MCF 10A (cell line): ENCODE measurements at regions not wholly inside any gene's neighbourhood (a gene's known extent, or its start where the extent isn't known, plus 50 kb on each side); places are given as distances from the start of the nearest gene placed in this dataset.

ENCODE experiments used
- BruUV-seq: library from RNA; stranded (reverse); fragments of 400-500 nt; replicated peaks from 2 replicates; lab custom pipeline; 2021; lab: Mats Ljungman, UMichigan
- CTCF ChIA-PET: fragments of 300-600 bp; sonication (Branson Sonifier 250); formaldehyde crosslinking; extraction: SDS; loops from one replicate; lab custom pipeline; 2021; ENCODE audit warnings: antibody characterized with exemption, inconsistent platforms; lab: Yijun Ruan, JAX
- POLR2A ChIA-PET: fragments of 300-600, 350-650 bp; sonication (Branson Sonifier 250); formaldehyde crosslinking; extraction: SDS; loops from one replicate; lab custom pipeline; 2020; ENCODE audit warnings: antibody characterized with exemption, inconsistent platforms; lab: Yijun Ruan, JAX
- DNase-seq: peaks from one replicate; pipeline ENCODE4 v3.0.0-alpha.2; 2018; ENCODE audit not compliant: unreplicated experiment
- H3K27ac Mint-ChIP-seq: one replicate; pipeline ENCODE4 v1.8.0; 2022; ENCODE audit warnings: mild to moderate bottlenecking, low read depth, mixed read lengths; ENCODE audit not compliant: unreplicated experiment
- H3K27me3 Mint-ChIP-seq: one replicate; pipeline ENCODE4 v1.8.0; 2022; ENCODE audit warnings: mixed read lengths; ENCODE audit not compliant: insufficient read depth, unreplicated experiment
- H3K36me3 Mint-ChIP-seq: one replicate; pipeline ENCODE4 v1.8.0; 2022; ENCODE audit warnings: mild to moderate bottlenecking, moderate library complexity, mixed read lengths; ENCODE audit not compliant: insufficient read depth, unreplicated experiment
- H3K4me1 Mint-ChIP-seq: one replicate; pipeline ENCODE4 v1.8.0; 2022; ENCODE audit warnings: mixed read lengths; ENCODE audit not compliant: insufficient read depth, unreplicated experiment
- H3K4me3 Mint-ChIP-seq: one replicate; pipeline ENCODE4 v1.8.0; 2022; ENCODE audit warnings: mild to moderate bottlenecking, moderate library complexity, mixed read lengths; ENCODE audit not compliant: unreplicated experiment
- H3K9me3 Mint-ChIP-seq: one replicate; pipeline ENCODE4 v1.8.0; 2022; ENCODE audit warnings: mixed read lengths; ENCODE audit not compliant: unreplicated experiment
- CTCF ChIP-seq: fragments of 200-600 bp; IDR thresholded peaks from one replicate; pipeline ENCODE4 v1.8.0; 2022; ENCODE audit warnings: antibody characterized with exemption, mild to moderate bottlenecking; ENCODE audit not compliant: unreplicated experiment
- intact Hi-C: fragments of 100-400 bp; cut with micrococcal nuclease; formaldehyde crosslinking; loops from 2 replicates; pipeline ENCODE4 v1.14.1; 2022

GRCh38 chr3:15967577-15967976 is 169.8 kb upstream of the ANKRD28 start:
- no peak for DNase-seq
- intact Hi-C loops, result no loop called here
- H3K4me3 Mint-ChIP-seq, result no peak overlapping the region
- CTCF ChIA-PET, result no interaction called here
- no peaks in the 10 kb centered on the region for H3K4me1 Mint-ChIP-seq
- H3K9me3 Mint-ChIP-seq, result peaks cover 9% of the 10 kb centered on the region
- no peak for TF ChIP-seq CTCF
- H3K36me3 Mint-ChIP-seq, result no peaks in the 10 kb centered on the region
- POLR2A ChIA-PET, result interaction anchor here (0.8 kb wide), 1 partner anchor 10 kb away, joined by 3 read pairs; no protein-coding TSS in a partner anchor
- no peak overlapping the region for H3K27ac Mint-ChIP-seq
- no peaks in the 10 kb centered on the region for H3K27me3 Mint-ChIP-seq
- BruUV-seq, result no TSS peak

GRCh38 chr3:15969874-15970640 is 172.3 kb upstream of the ANKRD28 start:
- H3K27ac Mint-ChIP-seq, result no peak overlapping the region
- H3K9me3 Mint-ChIP-seq, result peaks cover 9% of the 10 kb centered on the region
- intact Hi-C loops, result no loop called here
- no peaks in the 10 kb centered on the region for H3K27me3 Mint-ChIP-seq
- no peak for TF ChIP-seq CTCF
- DNase-seq, result no peak
- H3K36me3 Mint-ChIP-seq, result no peaks in the 10 kb centered on the region
- ChIA-PET POLR2A (no interaction called here), CTCF (interaction anchor here (0.6 kb wide), 1 partner anchor 157 kb away, joined by 3 read pairs; no protein-coding TSS in a partner anchor)
- H3K4me1 Mint-ChIP-seq, result no peaks in the 10 kb centered on the region
- no peak overlapping the region for H3K4me3 Mint-ChIP-seq
- no TSS peak for BruUV-seq

- ChIA-PET POLR2A (interaction anchor here (0.6 to 1.5 kb wide), 2 partner anchors 9 to 95 kb away, joined by 4 to 6 read pairs; no protein-coding TSS in a partner anchor), CTCF (interaction anchor here (0.6 kb wide), 1 partner anchor 803 kb away, joined by 3 read pairs; no protein-coding TSS in a partner anchor)
- no peaks in the 10 kb centered on the region for H3K27me3 Mint-ChIP-seq
- no TSS peak for BruUV-seq
- no peak overlapping the region for H3K4me3 Mint-ChIP-seq
- peaks cover 6% of the 10 kb centered on the region for H3K4me1 Mint-ChIP-seq
- no peak overlapping the region for H3K27ac Mint-ChIP-seq
- intact Hi-C loops, result no loop called here
- DNase-seq, result no peak
- H3K36me3 Mint-ChIP-seq, result no peaks in the 10 kb centered on the region
- TF ChIP-seq CTCF, result no peak
- peaks cover 9% of the 10 kb centered on the region for H3K9me3 Mint-ChIP-seq
Observed at GRCh38 chr3:15973414-15973813, 175.6 kb upstream of the ANKRD28 start.

GRCh38 chr3:15973940-15974339 is 176.2 kb upstream of the ANKRD28 start:
- Mint-ChIP-seq H3K27ac (no peak overlapping the region), H3K4me1 (peaks cover 6% of the 10 kb centered on the region), H3K4me3 (no peak overlapping the region), H3K9me3 (peaks cover 9% of the 10 kb centered on the region), H3K36me3 (no peaks in the 10 kb centered on the region), H3K27me3 (no peaks in the 10 kb centered on the region)
- CTCF ChIA-PET, result interaction anchor here (0.6 to 1.1 kb wide), 5 partner anchors 157 to 803 kb away, joined by 3 to 5 read pairs (median 3); no protein-coding TSS in a partner anchor
- intact Hi-C loops, result no loop called here
- no peak for TF ChIP-seq CTCF
- no TSS peak for BruUV-seq
- DNase-seq, result no peak
- POLR2A ChIA-PET, result interaction anchor here (0.8 to 1.5 kb wide), 2 partner anchors 8 to 16 kb away, joined by 4 to 6 read pairs; no protein-coding TSS in a partner anchor
